Kidney epithelial cell (primary cell): ENCODE measurements at regions not wholly inside any gene's neighbourhood (a gene's known extent, or its start where the extent isn't known, plus 50 kb on each side); places are given as distances from the start of the nearest gene placed in this dataset.
A peak's percentile ranks its signal among the peaks of the same experiment; 100 is the strongest.

ENCODE experiments used
- DNase-seq: peaks from one replicate; pipeline ENCODE4 v3.0.0-alpha.2; 2010; ENCODE audit warnings: low read depth
- H3K27me3 ChIP-seq: 2 replicates; pipeline ENCODE4 v1.6.0; 2011; ENCODE audit warnings: low read length; ENCODE audit not compliant: control insufficient read depth, insufficient read depth
- H3K36me3 ChIP-seq: 2 replicates; pipeline ENCODE4 v1.5.1; 2011; ENCODE audit warnings: low read length; ENCODE audit not compliant: control insufficient read depth, insufficient read depth
- H3K4me3 ChIP-seq: 2 replicates; pipeline ENCODE4 v1.5.1; 2011; ENCODE audit warnings: low read depth, mild to moderate bottlenecking, control low read depth, low read length
- TF ChIP-seq, protein P1 (sequence below): IDR thresholded peaks from 2 replicates; pipeline ENCODE4 v1.5.1; 2011; ENCODE audit warnings: mild to moderate bottlenecking, moderate library complexity, low read length, control low read depth, inconsistent platforms; ENCODE audit not compliant: insufficient read depth, poor library complexity, severe bottlenecking

DNA sequence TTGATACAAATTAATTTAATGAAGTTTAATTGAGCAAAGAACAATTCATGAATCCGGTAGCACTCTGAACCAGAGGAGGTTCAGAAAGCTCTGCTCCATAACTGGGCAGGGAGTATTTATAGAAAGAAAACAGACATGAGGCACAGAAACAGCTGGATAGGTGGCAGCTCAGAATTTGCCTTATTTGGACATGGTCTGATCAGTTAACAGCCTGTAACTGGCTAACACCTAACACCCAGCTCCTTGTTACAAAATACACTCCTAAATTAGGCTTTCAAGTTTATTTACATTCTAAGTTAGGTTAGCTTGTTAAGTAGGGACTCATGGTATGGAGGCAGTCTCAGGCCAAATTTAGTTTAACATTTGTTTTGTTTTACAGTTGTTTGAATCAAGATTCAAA, 67.8 kb upstream of the TMCC3 start:
- Histone ChIP-seq H3K27me3 (no peaks in the 10 kb centered on the region), H3K36me3 (no peaks in the 10 kb centered on the region), H3K4me3 (no peak overlapping the region)
- TF ChIP-seq, protein P1, sequence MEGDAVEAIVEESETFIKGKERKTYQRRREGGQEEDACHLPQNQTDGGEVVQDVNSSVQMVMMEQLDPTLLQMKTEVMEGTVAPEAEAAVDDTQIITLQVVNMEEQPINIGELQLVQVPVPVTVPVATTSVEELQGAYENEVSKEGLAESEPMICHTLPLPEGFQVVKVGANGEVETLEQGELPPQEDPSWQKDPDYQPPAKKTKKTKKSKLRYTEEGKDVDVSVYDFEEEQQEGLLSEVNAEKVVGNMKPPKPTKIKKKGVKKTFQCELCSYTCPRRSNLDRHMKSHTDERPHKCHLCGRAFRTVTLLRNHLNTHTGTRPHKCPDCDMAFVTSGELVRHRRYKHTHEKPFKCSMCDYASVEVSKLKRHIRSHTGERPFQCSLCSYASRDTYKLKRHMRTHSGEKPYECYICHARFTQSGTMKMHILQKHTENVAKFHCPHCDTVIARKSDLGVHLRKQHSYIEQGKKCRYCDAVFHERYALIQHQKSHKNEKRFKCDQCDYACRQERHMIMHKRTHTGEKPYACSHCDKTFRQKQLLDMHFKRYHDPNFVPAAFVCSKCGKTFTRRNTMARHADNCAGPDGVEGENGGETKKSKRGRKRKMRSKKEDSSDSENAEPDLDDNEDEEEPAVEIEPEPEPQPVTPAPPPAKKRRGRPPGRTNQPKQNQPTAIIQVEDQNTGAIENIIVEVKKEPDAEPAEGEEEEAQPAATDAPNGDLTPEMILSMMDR, result no peak
- DNase-seq, result no peak

DNA sequence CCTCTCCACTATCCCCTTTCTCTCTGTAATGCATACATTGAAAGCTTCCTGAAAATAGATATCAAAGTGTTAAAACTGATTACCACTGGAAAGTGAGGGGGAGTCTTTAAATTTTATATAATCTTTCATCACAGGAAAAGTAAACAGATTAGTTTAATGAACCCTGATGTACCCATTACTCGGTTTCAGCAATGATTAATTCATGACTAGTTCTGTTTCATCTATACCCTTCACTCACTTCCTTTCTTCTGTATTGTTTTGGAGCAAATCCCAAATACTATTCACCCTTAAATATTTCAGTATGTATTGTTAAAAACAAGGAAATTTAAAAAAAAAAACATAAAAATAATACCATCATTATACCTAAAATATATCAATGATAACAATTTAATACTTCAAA, 67.3 kb upstream of the TMCC3 start:
- TF ChIP-seq, protein P1, result no peak
- Histone ChIP-seq H3K4me3 (no peak overlapping the region), H3K27me3 (no peaks in the 10 kb centered on the region), H3K36me3 (no peaks in the 10 kb centered on the region)
- DNase-seq, result no peak

DNA sequence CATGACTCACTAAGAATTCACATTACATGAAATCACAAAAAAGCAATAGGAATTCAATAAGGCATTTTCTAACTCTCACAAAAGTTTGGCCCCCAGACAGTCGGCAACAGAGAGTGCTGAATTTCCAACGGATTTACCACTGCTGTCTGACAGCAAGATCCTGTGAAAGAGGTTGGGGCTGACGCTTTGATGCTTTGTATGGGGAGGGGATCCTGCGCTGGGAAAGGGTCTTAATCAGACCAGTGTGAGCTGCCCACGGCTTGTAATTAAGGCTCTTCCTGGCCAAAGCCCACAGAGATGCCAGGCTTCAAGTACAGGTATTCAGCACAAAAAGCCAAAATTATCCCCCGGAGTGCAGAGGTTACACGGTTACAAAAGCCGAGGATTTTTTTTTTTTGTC, 66.8 kb upstream of the TMCC3 start:
- no peak for DNase-seq
- H3K36me3 ChIP-seq, result no peaks in the 10 kb centered on the region
- H3K27me3 ChIP-seq, result no peaks in the 10 kb centered on the region
- H3K4me3 ChIP-seq, result no peak overlapping the region
- TF ChIP-seq, protein P1, result no peak

DNA sequence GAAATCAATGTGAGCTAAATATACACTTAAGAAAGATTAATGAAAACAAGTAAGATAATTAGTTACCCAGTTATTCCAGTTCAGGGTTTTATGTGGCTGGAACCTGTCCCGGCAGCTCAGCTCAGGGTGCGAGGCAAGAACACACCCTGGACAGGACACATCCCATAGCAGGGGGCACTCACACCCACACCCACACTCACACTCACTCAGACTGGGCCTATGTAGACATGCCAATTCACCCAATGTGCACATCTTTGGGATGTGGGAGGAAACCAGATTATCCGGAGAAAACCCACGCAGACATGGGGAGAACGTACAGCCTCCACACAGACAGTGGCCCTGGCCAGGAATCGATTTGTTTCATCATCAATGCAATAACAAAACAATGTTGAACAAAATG, 66.0 kb upstream of the TMCC3 start:
- no peak overlapping the region for H3K4me3 ChIP-seq
- TF ChIP-seq, protein P1, result no peak
- DNase-seq, result no peak
- H3K27me3 ChIP-seq, result no peaks in the 10 kb centered on the region
- no peaks in the 10 kb centered on the region for H3K36me3 ChIP-seq

DNA sequence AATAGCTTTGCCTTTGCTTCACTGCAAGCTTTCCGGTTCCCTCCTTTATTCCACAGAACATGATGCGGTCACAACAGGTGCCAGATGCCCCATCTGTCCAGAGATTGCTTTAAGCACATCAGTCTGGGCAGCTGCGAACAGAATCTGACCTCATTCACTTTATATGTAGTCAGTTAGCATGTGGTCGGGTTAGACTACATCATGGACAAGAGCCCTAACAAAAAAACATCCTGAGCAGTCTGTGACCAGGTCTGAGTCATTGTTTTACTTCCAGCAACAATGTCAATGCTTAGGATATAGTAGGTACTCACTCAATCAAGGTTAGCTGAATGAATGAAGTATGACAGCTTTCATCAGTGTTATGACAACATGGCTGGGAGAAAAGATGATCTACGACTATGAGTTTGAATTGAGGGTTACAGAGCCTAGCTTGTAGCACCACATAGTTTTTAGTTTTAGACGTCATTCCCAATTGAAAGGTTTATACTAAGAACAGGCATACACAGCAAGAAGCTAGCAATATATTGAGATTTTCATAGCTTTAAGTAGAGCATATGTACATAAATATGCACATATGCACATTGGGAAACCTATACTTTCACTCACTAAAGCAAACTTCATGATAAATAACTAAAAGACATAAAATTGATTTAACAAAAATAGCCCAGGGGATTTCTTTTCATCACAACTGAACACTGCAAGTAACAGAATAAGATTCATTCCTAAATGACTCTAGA, 64.2 kb upstream of the TMCC3 start:
- peak; percentile 84 for DNase-seq
- Histone ChIP-seq H3K36me3 (no peaks in the 10 kb centered on the region), H3K27me3 (no peaks in the 10 kb centered on the region), H3K4me3 (no peak overlapping the region)
- TF ChIP-seq, protein P1, result no peak
